ENCODE measurements at regions not wholly inside any gene's neighbourhood (a gene's known extent, or its start where the extent isn't known, plus 50 kb on each side); places are given as distances from the start of the nearest gene placed in this dataset.

- DNase-seq (ENCODE audit: low read depth), result no peak
- no peak for TF ChIP-seq CTCF (IDR thresholded peaks at IDR 0.05; ENCODE audit: control insufficient read depth, extremely low read depth, insufficient read depth)
- no peak overlapping the region for H3K4me3 ChIP-seq (ENCODE audit: low read depth, low read length)
Measured at GRCh38 chr17:21532763-21533385, 156.7 kb downstream of the KCNJ12 start.

GRCh38 chr17:21535686-21536375 is 156.5 kb upstream of the KCNJ18 start:
- DNase-seq (ENCODE audit: low read depth), result no peak
- no peak for TF ChIP-seq CTCF (IDR thresholded peaks at IDR 0.05; ENCODE audit: control insufficient read depth, extremely low read depth, insufficient read depth)
- no peak overlapping the region for H3K4me3 ChIP-seq (ENCODE audit: low read depth, low read length)

- no peak for DNase-seq (ENCODE audit: low read depth)
- H3K4me3 ChIP-seq (ENCODE audit: low read depth, low read length), result no peak overlapping the region
- no peak for TF ChIP-seq CTCF (IDR thresholded peaks at IDR 0.05; ENCODE audit: control insufficient read depth, extremely low read depth, insufficient read depth)
Measured at GRCh38 chr17:21537302-21537701, 155.0 kb upstream of the KCNJ18 start.

- no peak for TF ChIP-seq CTCF (IDR thresholded peaks at IDR 0.05; ENCODE audit: control insufficient read depth, extremely low read depth, insufficient read depth)
- DNase-seq (ENCODE audit: low read depth), result no peak
- H3K4me3 ChIP-seq (ENCODE audit: low read depth, low read length), result no peak overlapping the region
Measured at GRCh38 chr17:21538615-21539014, 153.7 kb upstream of the KCNJ18 start.

GRCh38 chr17:21539146-21539545 is 153.2 kb upstream of the KCNJ18 start:
- no peak for TF ChIP-seq CTCF (IDR thresholded peaks at IDR 0.05; ENCODE audit: control insufficient read depth, extremely low read depth, insufficient read depth)
- no peak overlapping the region for H3K4me3 ChIP-seq (ENCODE audit: low read depth, low read length)
- DNase-seq (ENCODE audit: low read depth), result no peak

GRCh38 chr17:21540502-21540901 is 151.8 kb upstream of the KCNJ18 start:
- DNase-seq (ENCODE audit: low read depth), result no peak
- TF ChIP-seq CTCF (IDR thresholded peaks at IDR 0.05; ENCODE audit: control insufficient read depth, extremely low read depth, insufficient read depth), result no peak
- no peak overlapping the region for H3K4me3 ChIP-seq (ENCODE audit: low read depth, low read length)

GRCh38 chr17:21542070-21542469 is 150.3 kb upstream of the KCNJ18 start:
- DNase-seq (ENCODE audit: low read depth), result no peak
- no peak overlapping the region for H3K4me3 ChIP-seq (ENCODE audit: low read depth, low read length)
- TF ChIP-seq CTCF (IDR thresholded peaks at IDR 0.05; ENCODE audit: control insufficient read depth, extremely low read depth, insufficient read depth), result no peak
